ENCODE measurements at regions not wholly inside any gene's neighbourhood (a gene's known extent, or its start where the extent isn't known, plus 50 kb on each side); places are given as distances from the start of the nearest gene placed in this dataset.

GRCh38 chr20:51238675-51239305, 215.9 kb upstream of the KCNG1 start:
- Histone ChIP-seq H3K4me3 (no peak overlapping the region), H3K9me2 (replicated peaks; ENCODE audit: insufficient read depth) (no peaks in the 10 kb centered on the region), H3K27me3 (no peaks in the 10 kb centered on the region), H3K27ac (no peak overlapping the region), H3K79me2 (no peaks in the 10 kb centered on the region), H2AFZ (no peak overlapping the region), H4K20me1 (ENCODE audit: insufficient read depth, poor library complexity, severe bottlenecking) (no peaks in the 10 kb centered on the region), H3K36me3 (replicated peaks; ENCODE audit: insufficient read depth, low read depth) (no peaks in the 10 kb centered on the region), H3K9me3 (ENCODE audit: low read depth) (no peaks in the 10 kb centered on the region), H3K4me1 (ENCODE audit: insufficient read depth) (no peaks in the 10 kb centered on the region), H3K4me2 (no peak overlapping the region)
- TF ChIP-seq EZH2 (IDR thresholded peaks at IDR 0.05; ENCODE audit: borderline replicate concordance) (no peak), EZH2phosphoT487 (IDR thresholded peaks at IDR 0.05; ENCODE audit: low read depth, severe bottlenecking, unreplicated experiment) (no peak), CTCF (IDR thresholded peaks at IDR 0.05; ENCODE audit: poor library complexity) (no peak)
- WGBS (ENCODE audit: low lambda C conversion rate, missing lambda C conversion rate) = 85% methylated on average over 8 of the region's 8 CpGs
- DNase-seq (ENCODE audit: low spot score) = no peak

GRCh38 chr20:51237791-51238190, 214.9 kb upstream of the KCNG1 start:
- Histone ChIP-seq H3K9me2 (replicated peaks; ENCODE audit: insufficient read depth) (no peaks in the 10 kb centered on the region), H3K27ac (no peak overlapping the region), H3K27me3 (no peaks in the 10 kb centered on the region), H3K4me1 (ENCODE audit: insufficient read depth) (no peaks in the 10 kb centered on the region), H3K79me2 (no peaks in the 10 kb centered on the region), H3K9me3 (ENCODE audit: low read depth) (no peaks in the 10 kb centered on the region), H3K4me3 (no peak overlapping the region), H3K4me2 (no peak overlapping the region), H3K36me3 (replicated peaks; ENCODE audit: insufficient read depth, low read depth) (no peaks in the 10 kb centered on the region), H4K20me1 (ENCODE audit: insufficient read depth, poor library complexity, severe bottlenecking) (no peaks in the 10 kb centered on the region), H2AFZ (no peak overlapping the region)
- no peak for TF ChIP-seq CTCF (IDR thresholded peaks at IDR 0.05; ENCODE audit: poor library complexity)
- TF ChIP-seq EZH2phosphoT487 (IDR thresholded peaks at IDR 0.05; ENCODE audit: low read depth, severe bottlenecking, unreplicated experiment) = no peak
- TF ChIP-seq EZH2 (IDR thresholded peaks at IDR 0.05; ENCODE audit: borderline replicate concordance) = no peak
- no peak for DNase-seq (ENCODE audit: low spot score)
- 71% methylated on average over 11 of the region's 11 CpGs for WGBS (ENCODE audit: low lambda C conversion rate, missing lambda C conversion rate)

- Histone ChIP-seq H3K4me2 (no peak overlapping the region), H3K4me1 (ENCODE audit: insufficient read depth) (no peaks in the 10 kb centered on the region), H4K20me1 (ENCODE audit: insufficient read depth, poor library complexity, severe bottlenecking) (no peaks in the 10 kb centered on the region), H3K4me3 (no peak overlapping the region), H3K27ac (no peak overlapping the region), H3K36me3 (replicated peaks; ENCODE audit: insufficient read depth, low read depth) (no peaks in the 10 kb centered on the region), H3K9me3 (ENCODE audit: low read depth) (no peaks in the 10 kb centered on the region), H3K79me2 (no peaks in the 10 kb centered on the region), H3K27me3 (no peaks in the 10 kb centered on the region), H2AFZ (no peak overlapping the region), H3K9me2 (replicated peaks; ENCODE audit: insufficient read depth) (no peaks in the 10 kb centered on the region)
- WGBS (ENCODE audit: low lambda C conversion rate, missing lambda C conversion rate) = 80% methylated on average over 6 of the region's 6 CpGs
- no peak for DNase-seq (ENCODE audit: low spot score)
- TF ChIP-seq CTCF (IDR thresholded peaks at IDR 0.05; ENCODE audit: poor library complexity) (no peak), EZH2 (IDR thresholded peaks at IDR 0.05; ENCODE audit: borderline replicate concordance) (no peak), EZH2phosphoT487 (IDR thresholded peaks at IDR 0.05; ENCODE audit: low read depth, severe bottlenecking, unreplicated experiment) (no peak)
Observed at GRCh38 chr20:51237278-51237677, 214.4 kb upstream of the KCNG1 start.

All from hepatocyte (in vitro differentiated cells).